Gastroesophageal sphincter (tissue), 3 donors: ENCODE measurements at regions not wholly inside any gene's neighbourhood (a gene's known extent, or its start where the extent isn't known, plus 50 kb on each side); places are given as distances from the start of the nearest gene placed in this dataset.

Experiments used
- POLR2AphosphoS5 ChIP-seq: sonication (generic); formaldehyde crosslinking; IDR thresholded peaks from one replicate; pipeline ENCODE4 v1.6.1; 2017; ENCODE audit warnings: antibody characterized with exemption
- TF ChIP-seq, protein P1 (sequence below), 4 experiments: fragments of 200-600 bp in 2 of 4; fragments of 450-650 bp in 2 of 4; sonication (generic) in 1 of 4; IDR thresholded peaks; one replicate each; pipeline ENCODE4 v1.5.1; 2017 to 2019; ENCODE audit warnings: antibody characterized with exemption in 4 of 4, mild to moderate bottlenecking in 2 of 4, moderate library complexity in 2 of 4

DNA sequence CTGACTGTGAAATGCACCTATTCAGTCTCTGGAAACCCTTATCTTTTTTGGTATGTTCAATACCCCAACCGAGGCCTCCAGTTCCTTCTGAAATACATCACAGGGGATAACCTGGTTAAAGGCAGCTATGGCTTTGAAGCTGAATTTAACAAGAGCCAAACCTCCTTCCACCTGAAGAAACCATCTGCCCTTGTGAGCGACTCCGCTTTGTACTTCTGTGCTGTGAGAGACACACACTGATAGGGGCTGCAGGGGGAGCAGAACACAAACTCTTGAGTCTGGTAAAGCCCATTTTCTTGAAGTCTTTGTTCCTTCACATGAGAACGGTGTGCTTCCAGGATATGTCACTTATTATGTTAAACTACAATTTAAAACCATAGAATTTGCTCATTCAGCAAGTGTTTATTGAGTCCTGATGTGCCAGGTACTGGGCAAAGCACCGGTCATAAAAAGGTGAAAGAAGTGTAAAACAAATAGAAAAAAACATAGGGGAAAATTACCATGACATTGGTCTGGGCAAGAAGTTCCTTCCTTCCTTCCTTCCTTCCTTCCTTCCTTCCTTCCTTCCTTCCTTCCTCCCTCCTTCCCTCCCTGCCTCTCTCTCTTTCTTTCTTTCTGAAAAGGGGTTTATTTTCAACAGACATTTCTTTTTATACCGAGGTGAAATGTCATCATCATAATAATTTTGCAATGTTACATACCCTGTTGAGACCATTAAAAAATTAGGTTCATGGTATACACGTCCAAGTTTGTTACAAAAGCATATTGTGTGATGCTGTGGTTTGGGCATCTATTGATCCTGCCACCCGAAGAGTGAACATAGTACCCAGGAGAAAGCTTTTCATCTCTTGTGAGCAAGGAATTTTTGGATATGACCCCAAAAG, 50.7 kb upstream of the OR4E1 start:
- no peak for TF ChIP-seq POLR2AphosphoS5
- TF ChIP-seq, protein P1, sequence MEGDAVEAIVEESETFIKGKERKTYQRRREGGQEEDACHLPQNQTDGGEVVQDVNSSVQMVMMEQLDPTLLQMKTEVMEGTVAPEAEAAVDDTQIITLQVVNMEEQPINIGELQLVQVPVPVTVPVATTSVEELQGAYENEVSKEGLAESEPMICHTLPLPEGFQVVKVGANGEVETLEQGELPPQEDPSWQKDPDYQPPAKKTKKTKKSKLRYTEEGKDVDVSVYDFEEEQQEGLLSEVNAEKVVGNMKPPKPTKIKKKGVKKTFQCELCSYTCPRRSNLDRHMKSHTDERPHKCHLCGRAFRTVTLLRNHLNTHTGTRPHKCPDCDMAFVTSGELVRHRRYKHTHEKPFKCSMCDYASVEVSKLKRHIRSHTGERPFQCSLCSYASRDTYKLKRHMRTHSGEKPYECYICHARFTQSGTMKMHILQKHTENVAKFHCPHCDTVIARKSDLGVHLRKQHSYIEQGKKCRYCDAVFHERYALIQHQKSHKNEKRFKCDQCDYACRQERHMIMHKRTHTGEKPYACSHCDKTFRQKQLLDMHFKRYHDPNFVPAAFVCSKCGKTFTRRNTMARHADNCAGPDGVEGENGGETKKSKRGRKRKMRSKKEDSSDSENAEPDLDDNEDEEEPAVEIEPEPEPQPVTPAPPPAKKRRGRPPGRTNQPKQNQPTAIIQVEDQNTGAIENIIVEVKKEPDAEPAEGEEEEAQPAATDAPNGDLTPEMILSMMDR (IDR thresholded peaks at IDR 0.05) = no peak
